Right lobe of liver (tissue), 6 donors: ENCODE measurements at regions not wholly inside any gene's neighbourhood (a gene's known extent, or its start where the extent isn't known, plus 50 kb on each side); places are given as distances from the start of the nearest gene placed in this dataset.
A peak's percentile ranks its signal among the peaks of the same experiment; 100 is the strongest.

Experiments
- ATAC-seq, 4 donors: fragments of 200-7000 bp; cut with Tn5 transposase; one replicate each; pipeline ENCODE4 v1.9.1; 2020; ENCODE audit warnings: mild to moderate bottlenecking in 4 of 4, moderate library complexity in 4 of 4
- DNase-seq, 3 donors: peaks; one replicate each; pipeline ENCODE4 v3.0.0-alpha.2; 2020
- H3K27ac ChIP-seq, 3 donors: fragments of 200-600 bp; one replicate each; pipeline ENCODE4 v1.8.0; 2022
- H3K27me3 ChIP-seq, 2 donors: fragments of 200-600 bp; one replicate each; pipeline ENCODE4 v1.8.0; 2022
- H3K36me3 ChIP-seq, 4 donors: fragments of 200-600 bp; sonication (generic) in 1 of 4; one replicate each; pipeline versions ENCODE4 v1.5.1 to v1.8.0; 2017 to 2022; ENCODE audit warnings: control low read depth in 1 of 4
- H3K4me1 ChIP-seq, 4 donors: fragments of 200-600 bp; sonication (generic) in 1 of 4; one replicate each; pipeline versions ENCODE4 v1.5.1 to v1.8.0; 2017 to 2022; ENCODE audit warnings: control low read depth in 1 of 4
- H3K4me3 ChIP-seq, 3 donors: fragments of 200-600 bp; one replicate each; pipeline ENCODE4 v1.8.0; 2022
- H3K9me3 ChIP-seq, 4 donors: fragments of 200-600 bp; sonication (generic) in 1 of 4; one replicate each; pipeline versions ENCODE4 v1.5.1 to v1.8.0; 2017 to 2022; ENCODE audit warnings: control low read depth in 1 of 4
- POLR2A ChIP-seq: fragments of 450-650 bp; IDR thresholded peaks from one replicate; pipeline ENCODE4 v1.6.1; 2017; ENCODE audit warnings: antibody characterized with exemption, mild to moderate bottlenecking
- WGBS: methylation state at CpG from one replicate; pipeline ENCODE4 v1.1.6; 2018; ENCODE audit warnings: low coverage, low lambda C conversion rate; ENCODE audit not compliant: insufficient coverage; ENCODE audit errors: missing lambda C conversion rate; 5-methylcytosine and 5-hydroxymethylcytosine counted together
- intact Hi-C, 2 donors: fragments of 100-400 bp; cut with DNase I; formaldehyde crosslinking; loops; one replicate each; pipeline versions ENCODE4 v1.11.2 to v1.14.1; 2022
- TF ChIP-seq, protein P1 (sequence below), 4 donors: fragments of 200-600 bp in 3 of 4; fragments of 450-650 bp in 1 of 4; IDR thresholded peaks; one replicate each; pipeline versions ENCODE4 v1.5.1 to v1.8.0; 2016 to 2022; ENCODE audit warnings: antibody characterized with exemption in 4 of 4, mild to moderate bottlenecking in 2 of 4
- donor health status: DM: no; HTN: yes; CAD: no.
- donor health status: DM: no; HTN: no; CAD: no.
- donor health status: DM: no; HTN: no; CAD: no.
- donor health status: DM: no; HTN: yes; CAD: no.
- donor health status: DM: no; HTN: yes; CAD: no.

DNA sequence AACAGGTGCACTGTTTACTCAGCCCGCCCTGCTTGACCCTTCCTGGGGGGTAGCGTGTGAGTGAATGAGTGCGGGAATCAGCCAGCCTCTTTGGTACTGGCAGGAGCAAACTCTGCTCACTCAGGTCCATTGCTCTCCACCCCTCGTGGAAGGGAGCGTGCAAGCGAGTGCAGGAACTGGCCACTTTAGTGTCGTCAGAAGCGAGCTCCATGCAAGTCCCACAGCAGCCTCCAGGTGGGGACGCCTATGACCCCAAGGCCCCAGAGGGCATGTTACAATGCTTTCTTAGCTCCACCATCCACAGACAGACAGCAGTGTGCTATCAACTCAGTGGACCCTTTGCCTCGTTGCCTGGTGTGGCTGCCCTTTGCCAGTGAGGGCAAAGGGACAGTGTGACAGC, 1025.1 kb upstream of the CDH8 start:
- intact Hi-C loops: no loop called here
- Histone ChIP-seq H3K27me3 (no peaks in the 10 kb centered on the region), H3K27ac (no peak overlapping the region), H3K36me3 (no peaks in the 10 kb centered on the region), H3K4me3 (no peak overlapping the region), H3K9me3 (no peaks in the 10 kb centered on the region), H3K4me1 (no peaks in the 10 kb centered on the region)
- DNase-seq: no peak
- TF ChIP-seq, protein P1, sequence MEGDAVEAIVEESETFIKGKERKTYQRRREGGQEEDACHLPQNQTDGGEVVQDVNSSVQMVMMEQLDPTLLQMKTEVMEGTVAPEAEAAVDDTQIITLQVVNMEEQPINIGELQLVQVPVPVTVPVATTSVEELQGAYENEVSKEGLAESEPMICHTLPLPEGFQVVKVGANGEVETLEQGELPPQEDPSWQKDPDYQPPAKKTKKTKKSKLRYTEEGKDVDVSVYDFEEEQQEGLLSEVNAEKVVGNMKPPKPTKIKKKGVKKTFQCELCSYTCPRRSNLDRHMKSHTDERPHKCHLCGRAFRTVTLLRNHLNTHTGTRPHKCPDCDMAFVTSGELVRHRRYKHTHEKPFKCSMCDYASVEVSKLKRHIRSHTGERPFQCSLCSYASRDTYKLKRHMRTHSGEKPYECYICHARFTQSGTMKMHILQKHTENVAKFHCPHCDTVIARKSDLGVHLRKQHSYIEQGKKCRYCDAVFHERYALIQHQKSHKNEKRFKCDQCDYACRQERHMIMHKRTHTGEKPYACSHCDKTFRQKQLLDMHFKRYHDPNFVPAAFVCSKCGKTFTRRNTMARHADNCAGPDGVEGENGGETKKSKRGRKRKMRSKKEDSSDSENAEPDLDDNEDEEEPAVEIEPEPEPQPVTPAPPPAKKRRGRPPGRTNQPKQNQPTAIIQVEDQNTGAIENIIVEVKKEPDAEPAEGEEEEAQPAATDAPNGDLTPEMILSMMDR (IDR thresholded peaks at IDR 0.05): no peak
- no peak for TF ChIP-seq POLR2A
- ATAC-seq: peak in 1 of 4 donors; percentile 12
- 43% methylated on average over 3 of the region's 10 CpGs for WGBS

DNA sequence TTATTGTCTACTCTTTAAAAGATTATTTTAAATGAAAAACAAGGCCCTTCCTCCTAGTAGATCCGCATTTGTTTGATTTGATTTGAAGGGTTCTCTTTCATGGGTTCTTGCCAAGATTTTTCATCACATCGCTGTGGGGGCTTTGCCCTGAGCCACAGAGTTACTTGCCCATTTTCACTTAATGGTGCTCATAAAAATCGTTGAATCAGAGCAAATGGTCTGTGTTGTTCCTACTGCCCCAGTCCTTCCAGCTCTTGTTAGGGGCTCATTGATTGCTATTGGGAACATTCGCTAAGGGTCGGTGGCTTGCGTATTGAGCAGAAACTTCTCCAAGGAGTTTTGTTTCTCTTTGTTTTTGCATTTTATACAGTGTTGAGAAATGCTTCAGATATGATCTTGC, 1023.4 kb upstream of the CDH8 start:
- H3K4me3 ChIP-seq: no peak overlapping the region
- H3K4me1 ChIP-seq: no peaks in the 10 kb centered on the region
- H3K27ac ChIP-seq: no peak overlapping the region
- H3K27me3 ChIP-seq: no peaks in the 10 kb centered on the region
- DNase-seq: no peak
- intact Hi-C loops: no loop called here
- no peaks in the 10 kb centered on the region for H3K36me3 ChIP-seq
- TF ChIP-seq, protein P1 (IDR thresholded peaks at IDR 0.05): no peak
- no peak for TF ChIP-seq POLR2A
- H3K9me3 ChIP-seq: no peaks in the 10 kb centered on the region
- WGBS: 68% methylated on average over 6 of the region's 6 CpGs
- ATAC-seq: no peak

DNA sequence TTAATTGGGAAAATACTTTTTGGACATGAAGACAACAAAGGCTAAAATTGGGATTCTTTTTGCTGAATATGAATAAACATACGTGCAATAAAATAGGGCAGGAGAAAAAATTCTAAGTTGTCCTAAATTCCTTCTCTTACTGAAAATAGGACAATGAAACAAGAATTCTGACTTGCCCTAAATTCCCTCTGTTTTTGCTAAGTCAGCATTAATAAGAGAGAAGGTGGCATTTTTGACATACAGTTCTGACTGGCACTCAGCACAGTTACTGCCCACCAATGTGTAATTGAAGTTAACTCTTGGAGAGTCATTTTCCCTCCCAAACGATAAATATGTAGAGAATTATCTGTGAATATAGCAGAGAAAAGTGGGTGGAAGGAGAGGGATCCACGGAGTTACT, 1021.1 kb upstream of the CDH8 start:
- intact Hi-C loops: no loop called here
- no peak overlapping the region for H3K4me3 ChIP-seq
- no peak for TF ChIP-seq POLR2A
- TF ChIP-seq, protein P1 (IDR thresholded peaks at IDR 0.05): no peak
- no peaks in the 10 kb centered on the region for H3K27me3 ChIP-seq
- H3K36me3 ChIP-seq: no peaks in the 10 kb centered on the region
- no peak for DNase-seq
- no peak for ATAC-seq
- H3K9me3 ChIP-seq: no peaks in the 10 kb centered on the region
- H3K27ac ChIP-seq: no peak overlapping the region
- 36% methylated on average over 3 of the region's 3 CpGs for WGBS
- H3K4me1 ChIP-seq: no peaks in the 10 kb centered on the region

DNA sequence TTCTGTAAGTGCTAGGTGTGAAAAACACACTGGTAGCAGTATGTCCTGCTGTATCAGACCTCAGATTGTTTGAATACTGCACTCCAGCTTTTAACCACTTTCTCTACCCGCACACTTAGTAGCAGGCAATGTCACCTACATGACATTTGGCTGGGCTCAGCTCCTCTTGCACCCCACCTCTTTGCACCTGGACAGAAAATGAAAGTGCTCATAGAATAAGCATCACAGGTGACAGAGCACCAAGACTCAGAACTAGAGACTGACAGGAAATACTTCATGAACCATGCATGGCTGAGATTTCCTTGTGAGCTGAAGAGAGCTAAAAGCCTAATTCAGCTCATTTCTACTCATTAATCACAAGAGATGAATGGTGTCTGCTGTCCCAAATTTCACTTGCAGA, 1014.2 kb upstream of the CDH8 start:
- no peaks in the 10 kb centered on the region for H3K9me3 ChIP-seq
- no peaks in the 10 kb centered on the region for H3K4me1 ChIP-seq
- ATAC-seq (no peak), DNase-seq (no peak)
- H3K27ac ChIP-seq: no peak overlapping the region
- no peak for TF ChIP-seq POLR2A
- TF ChIP-seq, protein P1 (IDR thresholded peaks at IDR 0.05): no peak
- intact Hi-C loops: no loop called here
- H3K27me3 ChIP-seq: no peaks in the 10 kb centered on the region
- WGBS: 57% methylated on average over 1 of the region's 1 CpG
- no peaks in the 10 kb centered on the region for H3K36me3 ChIP-seq
- no peak overlapping the region for H3K4me3 ChIP-seq
